ENCODE measurements at regions not wholly inside any gene's neighbourhood (a gene's known extent, or its start where the extent isn't known, plus 50 kb on each side); places are given as distances from the start of the nearest gene placed in this dataset.

GRCh38 chr3:96428097-96428496, 386.3 kb upstream of the EPHA6 start:
- TF ChIP-seq CTCF (IDR thresholded peaks at IDR 0.05; ENCODE audit: low read length), result no peak
- no peak for TF ChIP-seq EZH2phosphoT487 (IDR thresholded peaks at IDR 0.05; ENCODE audit: low read length)
- TF ChIP-seq EZH2 (optimal IDR thresholded peaks at IDR 0.05; ENCODE audit: low read depth, low read length), result no peak

All from MM.1S (cell line).